ENCODE measurements at regions not wholly inside any gene's neighbourhood (a gene's known extent, or its start where the extent isn't known, plus 50 kb on each side); places are given as distances from the start of the nearest gene placed in this dataset.
"Not testable (repeated sequence)": the region's sequence is repeated elsewhere in the genome, so short reads cannot be mapped to it uniquely, and the experiment has no call there.

GRCh38 chr9:78122631-78123030, 91.0 kb upstream of the GNAQ start:
- Histone ChIP-seq H3K36me3 (ENCODE audit: control insufficient read depth in 2 of 2, insufficient read depth in 2 of 2, low read length in 2 of 2) (no peaks in the 10 kb centered on the region), H3K9ac (ENCODE audit: low read length in 2 of 2) (no peak overlapping the region), H3K27ac (ENCODE audit: low read length) (no peak overlapping the region), H3K4me1 (ENCODE audit: control insufficient read depth, insufficient read depth, low read length) (no peaks in the 10 kb centered on the region), H3K27me3 (ENCODE audit: control insufficient read depth in 1 of 2, insufficient read depth in 2 of 2, low read length in 2 of 2) (peaks cover 0 to 3% of the 10 kb centered on the region in 2 donors), H3K4me3 (ENCODE audit: low read length in 2 of 2) (no peak overlapping the region), H3K9me3 (ENCODE audit: control insufficient read depth in 2 of 2, low read length in 2 of 2) (no peaks in the 10 kb centered on the region)

- Histone ChIP-seq H3K4me3 (ENCODE audit: low read length in 2 of 2) (no peak overlapping the region), H3K4me1 (ENCODE audit: control insufficient read depth, insufficient read depth, low read length) (no peaks in the 10 kb centered on the region), H3K27ac (ENCODE audit: low read length) (no peak overlapping the region), H3K27me3 (ENCODE audit: control insufficient read depth in 1 of 2, insufficient read depth in 2 of 2, low read length in 2 of 2) (no peaks in the 10 kb centered on the region), H3K9me3 (ENCODE audit: control insufficient read depth in 2 of 2, low read length in 2 of 2) (no peaks in the 10 kb centered on the region), H3K9ac (ENCODE audit: low read length in 2 of 2) (no peak overlapping the region), H3K36me3 (ENCODE audit: control insufficient read depth in 2 of 2, insufficient read depth in 2 of 2, low read length in 2 of 2) (no peaks in the 10 kb centered on the region)
Observed at GRCh38 chr9:78121488-78121887, 89.9 kb upstream of the GNAQ start.

GRCh38 chr9:78118742-78119473, 87.3 kb upstream of the GNAQ start:
- Histone ChIP-seq H3K9me3 (ENCODE audit: control insufficient read depth in 2 of 2, low read length in 2 of 2) (no peaks in the 10 kb centered on the region), H3K4me1 (ENCODE audit: control insufficient read depth, insufficient read depth, low read length) (no peaks in the 10 kb centered on the region), H3K36me3 (ENCODE audit: control insufficient read depth in 2 of 2, insufficient read depth in 2 of 2, low read length in 2 of 2) (no peaks in the 10 kb centered on the region), H3K27me3 (ENCODE audit: control insufficient read depth in 1 of 2, insufficient read depth in 2 of 2, low read length in 2 of 2) (no peaks in the 10 kb centered on the region), H3K9ac (ENCODE audit: low read length in 2 of 2) (no peak overlapping the region), H3K4me3 (ENCODE audit: low read length in 2 of 2) (no peak overlapping the region), H3K27ac (ENCODE audit: low read length) (no peak overlapping the region)

DNA sequence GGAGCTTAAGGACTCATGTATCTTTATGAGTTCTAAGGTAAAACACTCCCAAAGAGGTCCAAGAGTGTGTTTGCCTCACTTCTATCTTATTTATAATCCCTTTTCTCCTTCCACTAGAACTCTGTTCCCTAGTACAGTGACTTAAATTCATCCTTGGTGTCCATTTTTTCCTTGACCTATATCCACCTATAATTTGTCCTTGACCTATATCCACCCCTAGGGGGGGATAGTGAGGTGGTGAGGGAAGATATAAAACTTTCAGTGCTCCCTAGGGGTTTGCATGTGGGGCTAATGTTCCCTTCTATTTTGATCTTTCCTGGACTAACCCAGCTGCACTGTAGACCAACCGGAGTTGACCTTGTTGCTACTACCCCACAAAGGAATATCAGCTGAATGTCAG, 83.5 kb upstream of the GNAQ start:
- no peaks in the 10 kb centered on the region for H3K4me1 ChIP-seq (ENCODE audit: control insufficient read depth, insufficient read depth, low read length)
- H3K4me3 ChIP-seq (ENCODE audit: low read length in 2 of 2), result no peak overlapping the region
- H3K9me3 ChIP-seq (ENCODE audit: control insufficient read depth in 2 of 2, low read length in 2 of 2), result no peaks in the 10 kb centered on the region
- H3K27ac ChIP-seq (ENCODE audit: low read length), result no peak overlapping the region
- no peaks in the 10 kb centered on the region for H3K27me3 ChIP-seq (ENCODE audit: control insufficient read depth in 1 of 2, insufficient read depth in 2 of 2, low read length in 2 of 2)
- no peaks in the 10 kb centered on the region for H3K36me3 ChIP-seq (ENCODE audit: control insufficient read depth in 2 of 2, insufficient read depth in 2 of 2, low read length in 2 of 2)
- no peak overlapping the region for H3K9ac ChIP-seq (ENCODE audit: low read length in 2 of 2)

DNA sequence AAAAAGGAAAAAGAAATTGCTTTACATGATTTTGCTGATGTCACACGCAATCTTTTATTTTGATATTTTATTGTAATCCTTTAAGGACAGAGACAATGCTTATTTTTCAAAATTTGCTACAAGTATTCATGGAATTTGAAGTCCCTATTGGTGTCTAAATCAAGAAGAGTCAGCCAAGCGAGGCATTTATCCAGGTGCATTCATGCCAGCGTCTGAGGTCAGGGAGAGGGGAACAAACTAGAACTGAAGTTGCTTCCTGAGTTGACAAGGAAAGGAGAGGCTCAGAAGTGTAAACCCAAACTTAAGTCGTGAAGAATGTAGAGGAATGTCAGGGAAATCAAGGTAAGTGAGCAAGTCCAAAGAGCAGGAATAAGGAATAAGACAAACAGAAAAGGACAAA, 83.0 kb upstream of the GNAQ start:
- H3K4me3 ChIP-seq (ENCODE audit: low read length in 2 of 2), result no peak overlapping the region
- H3K4me1 ChIP-seq (ENCODE audit: control insufficient read depth, insufficient read depth, low read length), result no peaks in the 10 kb centered on the region
- H3K36me3 ChIP-seq (ENCODE audit: control insufficient read depth in 2 of 2, insufficient read depth in 2 of 2, low read length in 2 of 2), result no peaks in the 10 kb centered on the region
- H3K9ac ChIP-seq (ENCODE audit: low read length in 2 of 2), result no peak overlapping the region
- no peaks in the 10 kb centered on the region for H3K27me3 ChIP-seq (ENCODE audit: control insufficient read depth in 1 of 2, insufficient read depth in 2 of 2, low read length in 2 of 2)
- H3K9me3 ChIP-seq (ENCODE audit: control insufficient read depth in 2 of 2, low read length in 2 of 2), result no peaks in the 10 kb centered on the region
- no peak overlapping the region for H3K27ac ChIP-seq (ENCODE audit: low read length)

DNA sequence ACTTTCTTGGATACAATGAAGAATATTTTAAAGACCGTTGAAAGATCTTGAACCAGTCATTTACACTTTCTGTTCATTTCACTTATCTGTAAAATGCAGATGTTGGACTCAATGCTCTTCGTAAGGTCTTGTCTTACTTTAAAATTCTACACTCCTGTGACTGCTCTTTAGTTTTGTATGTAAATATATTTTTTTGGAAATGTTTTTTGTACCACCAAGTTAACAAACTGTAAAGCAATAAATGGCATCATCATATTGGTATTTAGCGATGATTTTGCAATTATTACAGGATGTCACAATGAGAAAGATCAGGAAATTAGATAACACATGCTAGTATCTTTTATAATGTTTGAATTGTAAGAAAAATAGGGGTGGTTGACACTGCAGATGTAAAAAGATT, 80.8 kb upstream of the GNAQ start:
- Histone ChIP-seq H3K27me3 (ENCODE audit: control insufficient read depth in 1 of 2, insufficient read depth in 2 of 2, low read length in 2 of 2) (no peaks in the 10 kb centered on the region), H3K4me1 (ENCODE audit: control insufficient read depth, insufficient read depth, low read length) (no peaks in the 10 kb centered on the region), H3K4me3 (ENCODE audit: low read length in 2 of 2) (no peak overlapping the region), H3K9me3 (ENCODE audit: control insufficient read depth in 2 of 2, low read length in 2 of 2) (no peaks in the 10 kb centered on the region), H3K9ac (ENCODE audit: low read length in 2 of 2) (no peak overlapping the region), H3K27ac (ENCODE audit: low read length) (no peak overlapping the region), H3K36me3 (ENCODE audit: control insufficient read depth in 2 of 2, insufficient read depth in 2 of 2, low read length in 2 of 2) (no peaks in the 10 kb centered on the region)

GRCh38 chr9:78112004-78112403, 80.4 kb upstream of the GNAQ start:
- no peak overlapping the region for H3K9ac ChIP-seq (ENCODE audit: low read length in 2 of 2)
- no peaks in the 10 kb centered on the region for H3K9me3 ChIP-seq (ENCODE audit: control insufficient read depth in 2 of 2, low read length in 2 of 2)
- H3K36me3 ChIP-seq (ENCODE audit: control insufficient read depth in 2 of 2, insufficient read depth in 2 of 2, low read length in 2 of 2), result no peaks in the 10 kb centered on the region

GRCh38 chr9:78109075-78109474, 77.5 kb upstream of the GNAQ start:
- Histone ChIP-seq H3K4me3 (ENCODE audit: low read length in 2 of 2) (no peak overlapping the region), H3K36me3 (ENCODE audit: control insufficient read depth in 2 of 2, insufficient read depth in 2 of 2, low read length in 2 of 2) (no peaks in the 10 kb centered on the region), H3K9ac (ENCODE audit: low read length in 2 of 2) (no peak overlapping the region), H3K9me3 (ENCODE audit: control insufficient read depth in 2 of 2, low read length in 2 of 2) (no peaks in the 10 kb centered on the region), H3K27me3 (ENCODE audit: control insufficient read depth in 1 of 2, insufficient read depth in 2 of 2, low read length in 2 of 2) (no peaks in the 10 kb centered on the region), H3K4me1 (ENCODE audit: control insufficient read depth, insufficient read depth, low read length) (no peaks in the 10 kb centered on the region), H3K27ac (ENCODE audit: low read length) (no peak overlapping the region)

More at GRCh38 chr9:78112004-78112403, 80.4 kb upstream of the GNAQ start:
- H3K4me1 ChIP-seq (ENCODE audit: control insufficient read depth, insufficient read depth, low read length), result no peaks in the 10 kb centered on the region
- H3K27me3 ChIP-seq (ENCODE audit: control insufficient read depth in 1 of 2, insufficient read depth in 2 of 2, low read length in 2 of 2), result no peaks in the 10 kb centered on the region
- no peak overlapping the region for H3K27ac ChIP-seq (ENCODE audit: low read length)
- H3K4me3 ChIP-seq (ENCODE audit: low read length in 2 of 2), result no peak overlapping the region

DNA sequence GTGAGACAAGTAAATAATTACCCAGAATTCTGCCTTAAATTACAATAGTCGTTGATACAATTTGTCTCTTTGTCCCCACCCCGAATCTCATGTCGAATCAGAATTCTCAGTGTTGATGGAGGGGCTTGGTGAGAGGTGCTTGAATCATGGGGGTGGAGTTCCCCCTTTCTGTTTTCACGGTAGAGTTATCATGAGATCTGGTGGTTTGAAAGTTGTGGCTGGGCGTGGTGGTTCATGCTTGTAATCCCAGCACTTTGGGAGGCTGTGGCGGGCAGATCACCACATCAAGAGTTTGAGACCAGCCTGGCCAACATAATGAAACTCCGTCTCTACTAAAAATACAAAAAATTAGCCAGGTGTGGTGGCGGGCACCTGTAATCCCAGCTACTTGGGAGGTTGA, 75.0 kb upstream of the GNAQ start:
- not testable (repeated sequence) for H3K27ac ChIP-seq (ENCODE audit: low read length); H3K9ac ChIP-seq (ENCODE audit: low read length in 2 of 2); H3K9me3 ChIP-seq (ENCODE audit: control insufficient read depth in 2 of 2, low read length in 2 of 2); H3K4me1 ChIP-seq (ENCODE audit: control insufficient read depth, insufficient read depth, low read length); H3K36me3 ChIP-seq (ENCODE audit: control insufficient read depth in 2 of 2, insufficient read depth in 2 of 2, low read length in 2 of 2); H3K4me3 ChIP-seq (ENCODE audit: low read length in 2 of 2); H3K27me3 ChIP-seq (ENCODE audit: control insufficient read depth in 1 of 2, insufficient read depth in 2 of 2, low read length in 2 of 2)

GRCh38 chr9:78103971-78104433, 72.4 kb upstream of the GNAQ start:
- Histone ChIP-seq H3K9ac (ENCODE audit: low read length in 2 of 2) (no peak overlapping the region), H3K36me3 (ENCODE audit: control insufficient read depth in 2 of 2, insufficient read depth in 2 of 2, low read length in 2 of 2) (no peaks in the 10 kb centered on the region), H3K27ac (ENCODE audit: low read length) (no peak overlapping the region), H3K4me3 (ENCODE audit: low read length in 2 of 2) (no peak overlapping the region), H3K27me3 (ENCODE audit: control insufficient read depth in 1 of 2, insufficient read depth in 2 of 2, low read length in 2 of 2) (no peaks in the 10 kb centered on the region), H3K4me1 (ENCODE audit: control insufficient read depth, insufficient read depth, low read length) (no peaks in the 10 kb centered on the region), H3K9me3 (ENCODE audit: control insufficient read depth in 2 of 2, low read length in 2 of 2) (no peaks in the 10 kb centered on the region)

- H3K27ac ChIP-seq (ENCODE audit: low read length), result no peak overlapping the region
- no peaks in the 10 kb centered on the region for H3K36me3 ChIP-seq (ENCODE audit: control insufficient read depth in 2 of 2, insufficient read depth in 2 of 2, low read length in 2 of 2)
- H3K9ac ChIP-seq (ENCODE audit: low read length in 2 of 2), result no peak overlapping the region
- H3K4me3 ChIP-seq (ENCODE audit: low read length in 2 of 2), result no peak overlapping the region
- H3K27me3 ChIP-seq (ENCODE audit: control insufficient read depth in 1 of 2, insufficient read depth in 2 of 2, low read length in 2 of 2), result no peaks in the 10 kb centered on the region
- no peaks in the 10 kb centered on the region for H3K4me1 ChIP-seq (ENCODE audit: control insufficient read depth, insufficient read depth, low read length)
- no peaks in the 10 kb centered on the region for H3K9me3 ChIP-seq (ENCODE audit: control insufficient read depth in 2 of 2, low read length in 2 of 2)
Observed at GRCh38 chr9:78101247-78101646, 69.6 kb upstream of the GNAQ start.

Measured in stomach smooth muscle (tissue), 2 donors.